ENCODE measurements at regions not wholly inside any gene's neighbourhood (a gene's known extent, or its start where the extent isn't known, plus 50 kb on each side); places are given as distances from the start of the nearest gene placed in this dataset.
"Not testable (repeated sequence)": the region's sequence is repeated elsewhere in the genome, so short reads cannot be mapped to it uniquely, and the experiment has no call there.

- no peak for DNase-seq (ENCODE audit: low read depth)
Measured at GRCh38 chr10:130661419-130661818, 525.2 kb downstream of the GLRX3 start.

- no peak for DNase-seq (ENCODE audit: low read depth)
Measured at GRCh38 chr10:130662775-130663174, 526.6 kb downstream of the GLRX3 start.

GRCh38 chr10:130664526-130664925, 528.3 kb downstream of the GLRX3 start:
- DNase-seq (ENCODE audit: low read depth) = no peak

GRCh38 chr10:130666215-130666614, 530.0 kb downstream of the GLRX3 start:
- DNase-seq (ENCODE audit: low read depth) = no peak

- no peak for DNase-seq (ENCODE audit: low read depth)
Measured at GRCh38 chr10:130686689-130687300, 550.6 kb downstream of the GLRX3 start.

- DNase-seq (ENCODE audit: low read depth) = no peak
Measured at GRCh38 chr10:130687566-130687965, 551.4 kb downstream of the GLRX3 start.

GRCh38 chr10:130689743-130690626, 553.8 kb downstream of the GLRX3 start:
- DNase-seq (ENCODE audit: low read depth) = no peak

- no peak for DNase-seq (ENCODE audit: low read depth)
Measured at GRCh38 chr10:130691776-130692175, 555.6 kb downstream of the GLRX3 start.

GRCh38 chr10:130696870-130697269, 560.7 kb downstream of the GLRX3 start:
- no peak for DNase-seq (ENCODE audit: low read depth)

GRCh38 chr10:130707389-130707979, 571.3 kb downstream of the GLRX3 start:
- DNase-seq (ENCODE audit: low read depth) = no peak

GRCh38 chr10:130708465-130709070, 572.4 kb downstream of the GLRX3 start:
- no peak for DNase-seq (ENCODE audit: low read depth)

- no peak for DNase-seq (ENCODE audit: low read depth)
Measured at GRCh38 chr10:130709415-130709814, 573.2 kb downstream of the GLRX3 start.

- no peak for DNase-seq (ENCODE audit: low read depth)
Measured at GRCh38 chr10:130711072-130711471, 574.9 kb downstream of the GLRX3 start.

- no peak for DNase-seq (ENCODE audit: low read depth)
Measured at GRCh38 chr10:130713135-130713534, 576.9 kb downstream of the GLRX3 start.

- DNase-seq (ENCODE audit: low read depth) = no peak
Measured at GRCh38 chr10:130713731-130714130, 577.5 kb downstream of the GLRX3 start.

GRCh38 chr10:130714742-130715467, 578.7 kb downstream of the GLRX3 start:
- DNase-seq (ENCODE audit: low read depth) = no peak

- no peak for DNase-seq (ENCODE audit: low read depth)
Measured at GRCh38 chr10:130715686-130716670, 579.8 kb downstream of the GLRX3 start.

- no peak for DNase-seq (ENCODE audit: low read depth)
Measured at GRCh38 chr10:130717083-130717482, 580.9 kb downstream of the GLRX3 start.

- DNase-seq (ENCODE audit: low read depth) = not testable (repeated sequence)
Measured at GRCh38 chr10:130718744-130719447, 582.7 kb downstream of the GLRX3 start.

GRCh38 chr10:130719448-130719752, 583.2 kb downstream of the GLRX3 start:
- no peak for DNase-seq (ENCODE audit: low read depth)
